Hepatocyte (in vitro differentiated cells): ENCODE measurements at regions not wholly inside any gene's neighbourhood (a gene's known extent, or its start where the extent isn't known, plus 50 kb on each side); places are given as distances from the start of the nearest gene placed in this dataset.

Experiments used
- DNase-seq: peaks from one replicate; pipeline ENCODE4 v3.0.0-alpha.2; 2016; ENCODE audit warnings: low spot score
- H2AFZ ChIP-seq: fragments of 200-600 bp; sonication (generic); 2 replicates; pipeline ENCODE4 v1.6.0; 2016; ENCODE audit warnings: antibody characterized with exemption, mild to moderate bottlenecking
- H3K27ac ChIP-seq: fragments of 200-600 bp; sonication (generic); 2 replicates; pipeline ENCODE4 v1.5.1; 2016; ENCODE audit warnings: mild to moderate bottlenecking
- H3K27me3 ChIP-seq: fragments of 200-600 bp; sonication (generic); 2 replicates; pipeline ENCODE4 v1.6.1; 2016
- H3K36me3 ChIP-seq: fragments of 200-600 bp; sonication (generic); replicated peaks from 2 replicates; pipeline ENCODE4 v1.5.1; 2016; ENCODE audit warnings: low read depth; ENCODE audit not compliant: insufficient read depth
- H3K4me1 ChIP-seq: fragments of 200-600 bp; sonication (generic); 2 replicates; pipeline ENCODE4 v1.5.1; 2016; ENCODE audit warnings: mild to moderate bottlenecking, moderate library complexity; ENCODE audit not compliant: insufficient read depth
- H3K4me2 ChIP-seq: fragments of 200-600 bp; sonication (generic); 2 replicates; pipeline ENCODE4 v1.6.0; 2016
- H3K4me3 ChIP-seq: fragments of 200-600 bp; sonication (generic); 2 replicates; pipeline ENCODE4 v1.5.1; 2016; ENCODE audit warnings: mild to moderate bottlenecking
- H3K79me2 ChIP-seq: fragments of 200-600 bp; sonication (generic); 2 replicates; pipeline ENCODE4 v1.6.0; 2017; ENCODE audit warnings: mild to moderate bottlenecking
- H3K9me2 ChIP-seq: fragments of 200-600 bp; sonication (generic); replicated peaks from 2 replicates; pipeline ENCODE4 v1.6.0; 2017; ENCODE audit warnings: mild to moderate bottlenecking; ENCODE audit not compliant: insufficient read depth
- H3K9me3 ChIP-seq: fragments of 200-600 bp; sonication (generic); 2 replicates; pipeline ENCODE4 v1.5.1; 2016; ENCODE audit warnings: low read depth, mild to moderate bottlenecking
- H4K20me1 ChIP-seq: fragments of 200-600 bp; sonication (generic); 2 replicates; pipeline ENCODE4 v1.6.0; 2016; ENCODE audit warnings: mild to moderate bottlenecking; ENCODE audit not compliant: insufficient read depth, poor library complexity, severe bottlenecking
- CTCF ChIP-seq: fragments of 200-600 bp; sonication (generic); IDR thresholded peaks from 2 replicates; pipeline ENCODE4 v1.5.1; 2016; ENCODE audit warnings: antibody characterized with exemption, mild to moderate bottlenecking; ENCODE audit not compliant: poor library complexity
- EZH2 ChIP-seq: fragments of 200-600 bp; sonication (generic); IDR thresholded peaks from 2 replicates; pipeline ENCODE4 v1.6.1; 2016; ENCODE audit warnings: antibody characterized with exemption, mild to moderate bottlenecking, borderline replicate concordance
- EZH2phosphoT487 ChIP-seq: fragments of 200-600 bp; sonication (generic); IDR thresholded peaks from one replicate; pipeline ENCODE4 v1.6.1; 2018; ENCODE audit warnings: antibody characterized with exemption, mild to moderate bottlenecking, low read depth, moderate library complexity; ENCODE audit not compliant: unreplicated experiment, severe bottlenecking
- WGBS: methylation state at CpG from one replicate; pipeline ENCODE4 v1.1.6; 2016; ENCODE audit warnings: low lambda C conversion rate; ENCODE audit errors: missing lambda C conversion rate; 5-methylcytosine and 5-hydroxymethylcytosine counted together

GRCh38 chr1:201618905-201619304, 80.0 kb downstream of the NAV1 start:
- no peaks in the 10 kb centered on the region for H4K20me1 ChIP-seq
- 73% methylated on average over 5 of the region's 5 CpGs for WGBS

GRCh38 chr1:201619513-201619912, 80.6 kb downstream of the NAV1 start:
- Histone ChIP-seq H2AFZ (no peak overlapping the region), H3K9me3 (no peaks in the 10 kb centered on the region), H3K27ac (no peak overlapping the region), H3K9me2 (no peaks in the 10 kb centered on the region), H3K36me3 (no peaks in the 10 kb centered on the region), H3K27me3 (no peaks in the 10 kb centered on the region), H3K4me2 (no peak overlapping the region), H3K4me1 (no peaks in the 10 kb centered on the region), H3K79me2 (no peaks in the 10 kb centered on the region), H3K4me3 (no peak overlapping the region), H4K20me1 (no peaks in the 10 kb centered on the region)
- no peak for DNase-seq
- no peak for TF ChIP-seq EZH2phosphoT487
- 93% methylated on average over 1 of the region's 1 CpG for WGBS

More at GRCh38 chr1:201618905-201619304, 80.0 kb downstream of the NAV1 start:
- H3K27me3 ChIP-seq = no peaks in the 10 kb centered on the region
- H3K27ac ChIP-seq = no peak overlapping the region
- H3K79me2 ChIP-seq = no peaks in the 10 kb centered on the region
- no peaks in the 10 kb centered on the region for H3K9me3 ChIP-seq
- DNase-seq = no peak
- H2AFZ ChIP-seq = no peak overlapping the region
- no peaks in the 10 kb centered on the region for H3K4me1 ChIP-seq
- no peak overlapping the region for H3K4me2 ChIP-seq
- H3K4me3 ChIP-seq = no peak overlapping the region
- H3K36me3 ChIP-seq = no peaks in the 10 kb centered on the region
- TF ChIP-seq EZH2phosphoT487 (no peak), CTCF (no peak), EZH2 (no peak)
- H3K9me2 ChIP-seq = no peaks in the 10 kb centered on the region

- no peaks in the 10 kb centered on the region for H3K9me2 ChIP-seq
- DNase-seq = no peak
- WGBS = 81% methylated on average over 4 of the region's 4 CpGs
- H3K4me1 ChIP-seq = peaks cover 4% of the 10 kb centered on the region
- H3K27ac ChIP-seq = no peak overlapping the region
- H3K9me3 ChIP-seq = no peaks in the 10 kb centered on the region
- no peak overlapping the region for H3K4me3 ChIP-seq
- no peaks in the 10 kb centered on the region for H3K79me2 ChIP-seq
- no peaks in the 10 kb centered on the region for H3K27me3 ChIP-seq
- no peak for TF ChIP-seq EZH2
- TF ChIP-seq CTCF = no peak
- TF ChIP-seq EZH2phosphoT487 = no peak
- no peak overlapping the region for H3K4me2 ChIP-seq
- no peak overlapping the region for H2AFZ ChIP-seq
- H4K20me1 ChIP-seq = no peaks in the 10 kb centered on the region
- H3K36me3 ChIP-seq = no peaks in the 10 kb centered on the region
Observed at GRCh38 chr1:201622353-201622752, 83.4 kb downstream of the NAV1 start.

- Histone ChIP-seq H3K9me3 (no peaks in the 10 kb centered on the region), H3K4me1 (peaks cover 4% of the 10 kb centered on the region), H3K36me3 (no peaks in the 10 kb centered on the region), H3K79me2 (no peaks in the 10 kb centered on the region), H3K27me3 (no peaks in the 10 kb centered on the region), H2AFZ (no peak overlapping the region), H3K9me2 (no peaks in the 10 kb centered on the region), H4K20me1 (no peaks in the 10 kb centered on the region), H3K27ac (no peak overlapping the region), H3K4me2 (no peak overlapping the region), H3K4me3 (no peak overlapping the region)
- DNase-seq = no peak
- WGBS = 95% methylated on average over 15 of the region's 15 CpGs
- TF ChIP-seq EZH2phosphoT487 (no peak), CTCF (no peak), EZH2 (no peak)
Observed at GRCh38 chr1:201622824-201623223, 83.9 kb downstream of the NAV1 start.
